GM12878 (cell line): ENCODE measurements at regions not wholly inside any gene's neighbourhood (a gene's known extent, or its start where the extent isn't known, plus 50 kb on each side); places are given as distances from the start of the nearest gene placed in this dataset.

Source experiments
- ATF7 ChIP-seq: fragments of 450-650 bp; IDR thresholded peaks from 2 replicates; pipeline ENCODE4 v1.6.1; 2016; ENCODE audit warnings: low read depth, mild to moderate bottlenecking
- CBX5 ChIP-seq: sonication (generic); IDR thresholded peaks from 2 replicates; pipeline ENCODE4 v1.6.1; 2016; ENCODE audit warnings: low read depth, moderate library complexity, mild to moderate bottlenecking, inconsistent platforms
- CHD2 ChIP-seq: IDR thresholded peaks from 2 replicates; pipeline ENCODE4 v1.6.1; 2011; ENCODE audit warnings: low read depth, low read length, improper control_type of control experiment, borderline replicate concordance
- CHD4 ChIP-seq: fragments of 200-600 bp; sonication (generic); IDR thresholded peaks from 2 replicates; pipeline ENCODE4 v1.6.1; 2016; ENCODE audit warnings: mild to moderate bottlenecking
- CREB1 ChIP-seq: IDR thresholded peaks from 2 replicates; pipeline ENCODE4 v1.6.1; 2012; ENCODE audit warnings: low read depth, mild to moderate bottlenecking, inconsistent platforms
- ESRRA ChIP-seq: IDR thresholded peaks from 2 replicates; pipeline ENCODE4 v1.6.1; 2012; ENCODE audit warnings: mild to moderate bottlenecking, low read length, improper control_type of control experiment
- ETV6 ChIP-seq, 2 experiments: fragments of 450-650 bp in 1 of 2; IDR thresholded peaks in 1 of 2; conservative IDR thresholded peaks in 1 of 2; 2 replicates each; pipeline ENCODE4 v1.6.1; 2014; ENCODE audit warnings: antibody characterized with exemption in 1 of 2, borderline replicate concordance in 1 of 2, low read depth in 1 of 2, mild to moderate bottlenecking in 1 of 2, moderate library complexity in 1 of 2
- FOXK2 ChIP-seq: fragments of 450-650 bp; IDR thresholded peaks from 2 replicates; pipeline ENCODE4 v1.6.1; 2017; ENCODE audit warnings: mild to moderate bottlenecking, moderate library complexity
- FOXM1 ChIP-seq: IDR thresholded peaks from 2 replicates; pipeline ENCODE4 v1.6.1; 2012; ENCODE audit warnings: low read depth, mild to moderate bottlenecking, inconsistent platforms, low read length, moderate library complexity
- HSF1 ChIP-seq: fragments of 150-350 bp; IDR thresholded peaks from 2 replicates; pipeline ENCODE4 v1.6.1; 2014; ENCODE audit warnings: mild to moderate bottlenecking, low read depth, low read length
- KAT2A ChIP-seq: conservative IDR thresholded peaks from 2 replicates; pipeline ENCODE4 v1.6.1; 2011; ENCODE audit warnings: low read depth, low read length; ENCODE audit not compliant: control insufficient read depth
- KLF5 ChIP-seq: fragments of 450-650 bp; IDR thresholded peaks from 2 replicates; pipeline ENCODE4 v1.6.1; 2014; ENCODE audit warnings: mild to moderate bottlenecking; ENCODE audit not compliant: partially characterized antibody
- MYB ChIP-seq: fragments of 150-350 bp; IDR thresholded peaks from 2 replicates; pipeline ENCODE4 v1.6.1; 2014; ENCODE audit warnings: mild to moderate bottlenecking, low read depth, low read length, borderline replicate concordance
- NBN ChIP-seq: fragments of 450-650 bp; IDR thresholded peaks from 2 replicates; pipeline ENCODE4 v1.6.1; 2016
- NFXL1 ChIP-seq: fragments of 450-650 bp; IDR thresholded peaks from 2 replicates; pipeline ENCODE4 v1.6.1; 2017; ENCODE audit warnings: antibody characterized with exemption, mild to moderate bottlenecking, borderline replicate concordance
- NKRF ChIP-seq: fragments of 450-650 bp; conservative IDR thresholded peaks from 2 replicates; pipeline ENCODE4 v1.6.1; 2017; ENCODE audit warnings: mild to moderate bottlenecking, moderate library complexity
- NR2C1 ChIP-seq: fragments of 450-650 bp; IDR thresholded peaks from 2 replicates; pipeline ENCODE4 v1.6.1; 2017; ENCODE audit warnings: antibody characterized with exemption, mild to moderate bottlenecking, moderate library complexity
- NR2C2 ChIP-seq: IDR thresholded peaks from 2 replicates; pipeline ENCODE4 v1.6.1; 2011; ENCODE audit warnings: borderline replicate concordance, low read depth; ENCODE audit not compliant: control insufficient read depth, insufficient read length
- PAX5 ChIP-seq: IDR thresholded peaks from 2 replicates; pipeline ENCODE4 v1.6.1; 2011; ENCODE audit warnings: low read depth, low read length, borderline replicate concordance
- POLR2AphosphoS5 ChIP-seq: IDR thresholded peaks from 2 replicates; pipeline ENCODE4 v1.6.1; 2011; ENCODE audit warnings: mild to moderate bottlenecking, low read length, inconsistent platforms
- RAD21 ChIP-seq: IDR thresholded peaks from 2 replicates; pipeline ENCODE4 v1.6.1; 2011; ENCODE audit warnings: mild to moderate bottlenecking, low read depth, low read length, moderate library complexity; ENCODE audit not compliant: insufficient read depth
- RBBP5 ChIP-seq: fragments of 200-600 bp; sonication (generic); conservative IDR thresholded peaks from 2 replicates; pipeline ENCODE4 v1.6.1; 2016
- SPI1 ChIP-seq: IDR thresholded peaks from 2 replicates; pipeline ENCODE4 v1.6.1; 2011; ENCODE audit warnings: low read depth, mild to moderate bottlenecking, low read length, moderate library complexity, borderline replicate concordance; ENCODE audit not compliant: insufficient read depth
- TAF1 ChIP-seq: IDR thresholded peaks from 2 replicates; pipeline ENCODE4 v1.6.1; 2011; ENCODE audit warnings: mild to moderate bottlenecking, low read depth, low read length, borderline replicate concordance
- TCF7 ChIP-seq: IDR thresholded peaks from 2 replicates; pipeline ENCODE4 v1.6.1; 2014; ENCODE audit warnings: antibody characterized with exemption, borderline replicate concordance
- TF ChIP-seq, protein P1 (sequence below): fragments of 450-650 bp; formaldehyde crosslinking; IDR thresholded peaks from 2 replicates; pipeline ENCODE4 v1.5.0; 2022; ENCODE audit warnings: mild to moderate bottlenecking, missing genetic modification characterization

GRCh38 chr2:8004250-8004681, 677.6 kb upstream of the ID2 start (continued):
- TF ChIP-seq, protein P1, sequence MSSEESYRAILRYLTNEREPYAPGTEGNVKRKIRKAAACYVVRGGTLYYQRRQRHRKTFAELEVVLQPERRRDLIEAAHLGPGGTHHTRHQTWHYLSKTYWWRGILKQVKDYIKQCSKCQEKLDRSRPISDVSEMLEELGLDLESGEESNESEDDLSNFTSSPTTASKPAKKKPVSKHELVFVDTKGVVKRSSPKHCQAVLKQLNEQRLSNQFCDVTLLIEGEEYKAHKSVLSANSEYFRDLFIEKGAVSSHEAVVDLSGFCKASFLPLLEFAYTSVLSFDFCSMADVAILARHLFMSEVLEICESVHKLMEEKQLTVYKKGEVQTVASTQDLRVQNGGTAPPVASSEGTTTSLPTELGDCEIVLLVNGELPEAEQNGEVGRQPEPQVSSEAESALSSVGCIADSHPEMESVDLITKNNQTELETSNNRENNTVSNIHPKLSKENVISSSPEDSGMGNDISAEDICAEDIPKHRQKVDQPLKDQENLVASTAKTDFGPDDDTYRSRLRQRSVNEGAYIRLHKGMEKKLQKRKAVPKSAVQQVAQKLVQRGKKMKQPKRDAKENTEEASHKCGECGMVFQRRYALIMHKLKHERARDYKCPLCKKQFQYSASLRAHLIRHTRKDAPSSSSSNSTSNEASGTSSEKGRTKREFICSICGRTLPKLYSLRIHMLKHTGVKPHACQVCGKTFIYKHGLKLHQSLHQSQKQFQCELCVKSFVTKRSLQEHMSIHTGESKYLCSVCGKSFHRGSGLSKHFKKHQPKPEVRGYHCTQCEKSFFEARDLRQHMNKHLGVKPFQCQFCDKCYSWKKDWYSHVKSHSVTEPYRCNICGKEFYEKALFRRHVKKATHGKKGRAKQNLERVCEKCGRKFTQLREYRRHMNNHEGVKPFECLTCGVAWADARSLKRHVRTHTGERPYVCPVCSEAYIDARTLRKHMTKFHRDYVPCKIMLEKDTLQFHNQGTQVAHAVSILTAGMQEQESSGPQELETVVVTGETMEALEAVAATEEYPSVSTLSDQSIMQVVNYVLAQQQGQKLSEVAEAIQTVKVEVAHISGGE (CRISPR knock-in tag) = no peak
- TF ChIP-seq NFXL1 = no peak
- peak; percentile 73 for TF ChIP-seq CREB1
- no peak for TF ChIP-seq KAT2A
- no peak for TF ChIP-seq NR2C1
- 0 out of 2 replicates have a peak, but pooled peaks have one; percentile 44 for TF ChIP-seq CHD2
- no peak for TF ChIP-seq FOXM1
- TF ChIP-seq RBBP5 = no peak
- TF ChIP-seq ETV6 (conservative IDR thresholded peaks at IDR 0.05 in 1 of 2, IDR thresholded peaks at IDR 0.05 in 1 of 2; ENCODE audit: borderline replicate concordance in 1 of 2, low read depth in 1 of 2) = no peak
- TF ChIP-seq TAF1 = no peak
- no peak for TF ChIP-seq RAD21
- TF ChIP-seq ESRRA = no peak
- peak; percentile 98 for TF ChIP-seq NBN
- no peak for TF ChIP-seq TCF7
- no peak for TF ChIP-seq CBX5
- no peak for TF ChIP-seq PAX5
- TF ChIP-seq MYB = no peak
- peak; percentile 99 for TF ChIP-seq ATF7
- no peak for TF ChIP-seq NR2C2
- TF ChIP-seq SPI1 = peak; percentile 80
- TF ChIP-seq KLF5 = no peak
- TF ChIP-seq CHD4 = no peak
- no peak for TF ChIP-seq NKRF
- no peak for TF ChIP-seq HSF1
- TF ChIP-seq FOXK2 = no peak
- TF ChIP-seq POLR2AphosphoS5 = no peak
